Neural cell (in vitro differentiated cells): ENCODE measurements at regions not wholly inside any gene's neighbourhood (a gene's known extent, or its start where the extent isn't known, plus 50 kb on each side); places are given as distances from the start of the nearest gene placed in this dataset.
A peak's percentile ranks its signal among the peaks of the same experiment; 100 is the strongest.

Source experiments
- H2AFZ ChIP-seq: fragments of 200-600, 300-800 bp; sonication (generic), shearing (Covaris generic); 2 replicates; pipeline ENCODE4 v1.6.0; 2014; ENCODE audit warnings: low read depth, mild to moderate bottlenecking, antibody characterized with exemption, low read length, moderate library complexity
- H3F3A ChIP-seq: fragments of 200-600 bp; shearing (Covaris generic); 2 replicates; pipeline ENCODE4 v1.6.1; 2016; ENCODE audit warnings: mild to moderate bottlenecking, moderate library complexity, mixed read lengths, antibody characterized with exemption, low read length; ENCODE audit not compliant: insufficient read depth, poor library complexity, severe bottlenecking
- H3K27ac ChIP-seq: fragments of 200-600, 300-800 bp; sonication (generic), shearing (Covaris generic); 2 replicates; pipeline ENCODE4 v1.5.1; 2014; ENCODE audit warnings: mild to moderate bottlenecking, low read length, moderate library complexity
- H3K27me3 ChIP-seq: fragments of 300-800, 200-600 bp; sonication (generic), shearing (Covaris generic); 2 replicates; pipeline ENCODE4 v1.6.0; 2014; ENCODE audit warnings: mild to moderate bottlenecking, low read depth, low read length, moderate library complexity; ENCODE audit not compliant: insufficient read depth
- H3K36me3 ChIP-seq: fragments of 300-800, 200-600 bp; sonication (generic), shearing (Covaris generic); 2 replicates; pipeline ENCODE4 v1.5.1; 2014; ENCODE audit warnings: mild to moderate bottlenecking, antibody characterized with exemption, low read length, moderate library complexity; ENCODE audit not compliant: insufficient read depth
- H3K4me2 ChIP-seq: fragments of 300-800, 200-600 bp; sonication (generic), shearing (Covaris generic); 2 replicates; pipeline ENCODE4 v1.6.0; 2014; ENCODE audit warnings: mild to moderate bottlenecking, low read length
- H3K4me3 ChIP-seq: fragments of 300-800, 200-600 bp; sonication (generic), shearing (Covaris generic); 2 replicates; pipeline ENCODE4 v1.5.1; 2014; ENCODE audit warnings: mild to moderate bottlenecking, low read length, moderate library complexity
- H3K79me2 ChIP-seq: fragments of 200-600 bp; shearing (Covaris generic); replicated peaks from 2 replicates; pipeline ENCODE4 v1.6.0; 2014; ENCODE audit warnings: mild to moderate bottlenecking, low read length, moderate library complexity; ENCODE audit not compliant: insufficient read depth
- H3K9ac ChIP-seq: fragments of 300-800, 200-600 bp; sonication (generic), shearing (Covaris generic); 2 replicates; pipeline ENCODE4 v1.6.1; 2016; ENCODE audit warnings: mild to moderate bottlenecking, low read length, mixed read lengths
- H3K9me2 ChIP-seq: fragments of 200-600 bp; shearing (Covaris generic); 2 replicates; pipeline ENCODE4 v1.6.1; 2016; ENCODE audit warnings: mild to moderate bottlenecking, low read length, mixed read lengths; ENCODE audit not compliant: insufficient read depth
- H3K9me3 ChIP-seq: fragments of 200-600, 300-800 bp; sonication (generic), shearing (Covaris generic); 2 replicates; pipeline ENCODE4 v1.6.1; 2016; ENCODE audit warnings: mild to moderate bottlenecking, mixed run types, low read length, moderate library complexity, mixed read lengths
- H4K20me1 ChIP-seq: fragments of 200-600 bp; shearing (Covaris generic); 2 replicates; pipeline ENCODE4 v1.6.1; 2016; ENCODE audit warnings: mild to moderate bottlenecking, mixed run types; ENCODE audit not compliant: insufficient read depth
- EP300 ChIP-seq: fragments of 450-650 bp; conservative IDR thresholded peaks from 2 replicates; pipeline ENCODE4 v1.6.1; 2014; ENCODE audit warnings: antibody characterized with exemption, mild to moderate bottlenecking, moderate library complexity; ENCODE audit not compliant: poor library complexity, severe bottlenecking
- EZH2 ChIP-seq: fragments of 200-600, 300-800 bp; shearing (Covaris generic), sonication (generic); IDR thresholded peaks from 2 replicates; pipeline ENCODE4 v1.6.1; 2014; ENCODE audit warnings: antibody characterized with exemption, low read length, borderline replicate concordance, mild to moderate bottlenecking; ENCODE audit not compliant: insufficient read depth, poor library complexity, severe bottlenecking
- MXI1 ChIP-seq: fragments of 450-650 bp; conservative IDR thresholded peaks from 2 replicates; pipeline ENCODE4 v1.6.1; 2014; ENCODE audit warnings: antibody characterized with exemption, mild to moderate bottlenecking; ENCODE audit not compliant: poor library complexity, severe bottlenecking
- POLR2AphosphoS5 ChIP-seq: IDR thresholded peaks from 2 replicates; pipeline ENCODE4 v1.6.1; 2012
- RAD21 ChIP-seq: fragments of 450-650 bp; conservative IDR thresholded peaks from 2 replicates; pipeline ENCODE4 v1.6.1; 2014; ENCODE audit warnings: antibody characterized with exemption, mild to moderate bottlenecking, moderate library complexity
- SMC3 ChIP-seq: fragments of 450-650 bp; conservative IDR thresholded peaks from 2 replicates; pipeline ENCODE4 v1.6.1; 2014; ENCODE audit warnings: antibody characterized with exemption, mild to moderate bottlenecking, moderate library complexity; ENCODE audit not compliant: poor library complexity
- TAF1 ChIP-seq: IDR thresholded peaks from 2 replicates; pipeline ENCODE4 v1.6.1; 2012; ENCODE audit warnings: low read depth
- TF ChIP-seq, protein P1 (sequence below): IDR thresholded peaks from 2 replicates; pipeline ENCODE4 v1.6.1; 2012; ENCODE audit warnings: borderline replicate concordance
- TF ChIP-seq, protein P2 (sequence below): fragments of 450-650 bp; IDR thresholded peaks from 2 replicates; pipeline ENCODE4 v1.5.1; 2014; ENCODE audit warnings: antibody characterized with exemption, mild to moderate bottlenecking, moderate library complexity; ENCODE audit not compliant: poor library complexity, severe bottlenecking

DNA sequence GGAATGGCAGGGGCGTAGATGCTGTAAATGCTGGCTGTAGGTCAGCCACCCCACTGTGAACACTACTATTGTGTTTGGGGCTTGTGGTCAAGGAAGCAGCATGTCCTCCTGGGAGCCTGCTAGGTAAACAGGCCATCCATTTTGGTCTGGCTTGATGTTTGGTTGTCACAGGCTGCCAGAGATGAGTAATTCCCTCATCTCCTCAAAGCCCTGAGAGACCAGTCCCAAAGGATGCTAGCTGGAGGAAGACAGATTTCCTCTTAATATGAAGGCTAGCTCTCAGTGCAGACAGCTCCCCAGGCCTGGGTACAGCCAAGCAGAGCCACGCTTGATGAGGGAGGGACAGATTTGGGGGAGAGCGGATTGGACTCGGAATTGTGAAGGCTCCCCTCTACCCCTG is 72.5 kb upstream of the MAP1B start:
- H3K9me2 ChIP-seq: no peaks in the 10 kb centered on the region
- H4K20me1 ChIP-seq: no peaks in the 10 kb centered on the region
- peaks cover 5% of the 10 kb centered on the region for H3K79me2 ChIP-seq
- H3K9ac ChIP-seq: no peak overlapping the region
- H3K9me3 ChIP-seq: no peaks in the 10 kb centered on the region
- peaks cover 7% of the 10 kb centered on the region for H3F3A ChIP-seq
- TF ChIP-seq MXI1 (no peak), EP300 (no peak), POLR2AphosphoS5 (no peak), TAF1 (no peak), EZH2 (no peak), SMC3 (no peak), RAD21 (no peak)
- TF ChIP-seq, protein P1, sequence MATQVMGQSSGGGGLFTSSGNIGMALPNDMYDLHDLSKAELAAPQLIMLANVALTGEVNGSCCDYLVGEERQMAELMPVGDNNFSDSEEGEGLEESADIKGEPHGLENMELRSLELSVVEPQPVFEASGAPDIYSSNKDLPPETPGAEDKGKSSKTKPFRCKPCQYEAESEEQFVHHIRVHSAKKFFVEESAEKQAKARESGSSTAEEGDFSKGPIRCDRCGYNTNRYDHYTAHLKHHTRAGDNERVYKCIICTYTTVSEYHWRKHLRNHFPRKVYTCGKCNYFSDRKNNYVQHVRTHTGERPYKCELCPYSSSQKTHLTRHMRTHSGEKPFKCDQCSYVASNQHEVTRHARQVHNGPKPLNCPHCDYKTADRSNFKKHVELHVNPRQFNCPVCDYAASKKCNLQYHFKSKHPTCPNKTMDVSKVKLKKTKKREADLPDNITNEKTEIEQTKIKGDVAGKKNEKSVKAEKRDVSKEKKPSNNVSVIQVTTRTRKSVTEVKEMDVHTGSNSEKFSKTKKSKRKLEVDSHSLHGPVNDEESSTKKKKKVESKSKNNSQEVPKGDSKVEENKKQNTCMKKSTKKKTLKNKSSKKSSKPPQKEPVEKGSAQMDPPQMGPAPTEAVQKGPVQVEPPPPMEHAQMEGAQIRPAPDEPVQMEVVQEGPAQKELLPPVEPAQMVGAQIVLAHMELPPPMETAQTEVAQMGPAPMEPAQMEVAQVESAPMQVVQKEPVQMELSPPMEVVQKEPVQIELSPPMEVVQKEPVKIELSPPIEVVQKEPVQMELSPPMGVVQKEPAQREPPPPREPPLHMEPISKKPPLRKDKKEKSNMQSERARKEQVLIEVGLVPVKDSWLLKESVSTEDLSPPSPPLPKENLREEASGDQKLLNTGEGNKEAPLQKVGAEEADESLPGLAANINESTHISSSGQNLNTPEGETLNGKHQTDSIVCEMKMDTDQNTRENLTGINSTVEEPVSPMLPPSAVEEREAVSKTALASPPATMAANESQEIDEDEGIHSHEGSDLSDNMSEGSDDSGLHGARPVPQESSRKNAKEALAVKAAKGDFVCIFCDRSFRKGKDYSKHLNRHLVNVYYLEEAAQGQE: no peak
- TF ChIP-seq, protein P2, sequence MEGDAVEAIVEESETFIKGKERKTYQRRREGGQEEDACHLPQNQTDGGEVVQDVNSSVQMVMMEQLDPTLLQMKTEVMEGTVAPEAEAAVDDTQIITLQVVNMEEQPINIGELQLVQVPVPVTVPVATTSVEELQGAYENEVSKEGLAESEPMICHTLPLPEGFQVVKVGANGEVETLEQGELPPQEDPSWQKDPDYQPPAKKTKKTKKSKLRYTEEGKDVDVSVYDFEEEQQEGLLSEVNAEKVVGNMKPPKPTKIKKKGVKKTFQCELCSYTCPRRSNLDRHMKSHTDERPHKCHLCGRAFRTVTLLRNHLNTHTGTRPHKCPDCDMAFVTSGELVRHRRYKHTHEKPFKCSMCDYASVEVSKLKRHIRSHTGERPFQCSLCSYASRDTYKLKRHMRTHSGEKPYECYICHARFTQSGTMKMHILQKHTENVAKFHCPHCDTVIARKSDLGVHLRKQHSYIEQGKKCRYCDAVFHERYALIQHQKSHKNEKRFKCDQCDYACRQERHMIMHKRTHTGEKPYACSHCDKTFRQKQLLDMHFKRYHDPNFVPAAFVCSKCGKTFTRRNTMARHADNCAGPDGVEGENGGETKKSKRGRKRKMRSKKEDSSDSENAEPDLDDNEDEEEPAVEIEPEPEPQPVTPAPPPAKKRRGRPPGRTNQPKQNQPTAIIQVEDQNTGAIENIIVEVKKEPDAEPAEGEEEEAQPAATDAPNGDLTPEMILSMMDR: no peak
- H3K4me2 ChIP-seq: no peak overlapping the region
- peak overlapping the region; percentile 64 for H3K27ac ChIP-seq
- H3K36me3 ChIP-seq: no peaks in the 10 kb centered on the region
- no peak overlapping the region for H3K4me3 ChIP-seq
- H2AFZ ChIP-seq: no peak overlapping the region
- no peaks in the 10 kb centered on the region for H3K27me3 ChIP-seq

DNA sequence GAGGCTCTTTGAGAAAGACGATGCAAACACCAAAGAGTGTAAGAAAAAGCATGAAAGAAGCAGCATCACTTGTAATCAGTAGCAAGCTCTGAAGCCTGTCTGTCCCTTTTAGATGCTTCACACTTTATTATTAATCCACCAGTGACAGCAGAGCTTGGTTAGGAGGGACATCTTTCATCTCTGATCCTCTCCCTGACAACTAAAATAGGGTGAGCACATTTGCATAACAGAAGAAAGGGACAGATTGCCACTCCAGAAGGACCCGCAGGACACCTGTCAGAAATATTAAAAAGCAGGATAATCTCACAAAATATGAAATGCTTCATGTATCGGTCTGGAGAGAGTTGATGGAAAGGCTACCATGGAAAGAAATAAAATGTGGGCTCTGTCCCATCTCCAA is 71.4 kb upstream of the MAP1B start:
- Histone ChIP-seq H2AFZ (no peak overlapping the region), H3K9me3 (no peaks in the 10 kb centered on the region), H4K20me1 (no peaks in the 10 kb centered on the region), H3K36me3 (no peaks in the 10 kb centered on the region), H3K27me3 (no peaks in the 10 kb centered on the region), H3F3A (peaks cover 7% of the 10 kb centered on the region), H3K4me2 (no peak overlapping the region), H3K4me3 (no peak overlapping the region), H3K9me2 (no peaks in the 10 kb centered on the region), H3K9ac (peak overlapping the region; percentile 23), H3K27ac (peak overlapping the region; percentile 64), H3K79me2 (peaks cover 5% of the 10 kb centered on the region)
- TF ChIP-seq, protein P1: no peak
- TF ChIP-seq EP300 (no peak), POLR2AphosphoS5 (no peak), SMC3 (no peak), TAF1 (no peak), RAD21 (no peak), EZH2 (no peak), MXI1 (no peak)
- TF ChIP-seq, protein P2: no peak
